Hematopoietic multipotent progenitor cell treated with erythropoietin and hydrocortisone succinate and interleukin-3 and kit ligand, for 8 days (in vitro differentiated cells): ENCODE measurements at regions not wholly inside any gene's neighbourhood (a gene's known extent, or its start where the extent isn't known, plus 50 kb on each side); places are given as distances from the start of the nearest gene placed in this dataset.

Source experiments
- DNase-seq: peaks from one replicate; pipeline ENCODE4 v3.0.0-alpha.2; 2015

- DNase-seq: no peak
These were observed 133.9 kb downstream of the ESM1 start for GRCh38 chr5:54851449-54851848.

DNA sequence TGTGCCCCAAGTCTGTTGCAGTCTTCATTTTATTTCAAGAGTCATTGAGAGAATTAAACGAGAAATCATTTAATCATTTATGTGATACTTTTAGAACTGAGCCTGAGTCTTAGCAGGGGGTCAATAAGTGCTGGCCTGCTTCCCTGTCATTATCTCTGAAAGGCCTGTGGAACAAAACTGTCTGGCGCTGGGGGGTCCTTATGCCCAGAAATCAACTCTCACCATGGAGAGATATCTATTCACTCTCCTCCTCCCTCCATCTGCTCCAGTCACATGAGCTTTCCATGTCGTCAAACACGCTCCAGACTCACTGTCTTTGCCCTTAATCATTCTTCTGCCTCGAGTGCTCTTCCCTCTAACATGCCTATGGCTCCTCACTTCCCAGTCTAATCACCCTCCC lies 136.8 kb downstream of the ESM1 start:
- DNase-seq: no peak

GRCh38 chr5:54845567-54845941 lies 139.8 kb downstream of the ESM1 start:
- DNase-seq: no peak

GRCh38 chr5:54844905-54845566 lies 140.4 kb downstream of the ESM1 start:
- DNase-seq: peak; percentile 52

GRCh38 chr5:54844266-54844665 lies 141.1 kb downstream of the ESM1 start:
- DNase-seq: no peak

DNA sequence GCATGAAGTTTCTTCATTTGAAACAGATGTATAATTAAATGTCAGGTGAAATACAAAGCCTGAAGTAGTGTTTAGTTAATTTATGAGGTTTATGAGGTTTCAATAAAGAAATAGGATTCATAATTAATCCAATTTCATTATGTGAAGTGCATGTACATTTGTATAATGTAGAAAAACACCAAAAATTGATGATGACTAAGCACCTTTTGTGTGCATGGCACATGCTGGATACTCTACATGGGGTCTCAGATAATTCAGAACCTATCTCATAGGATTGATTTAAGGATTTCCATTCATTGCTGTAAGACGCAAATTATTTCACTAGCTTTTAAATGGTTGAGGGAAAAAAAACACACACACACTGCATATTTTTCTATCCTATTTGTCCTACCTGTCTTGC lies 143.9 kb downstream of the ESM1 start:
- DNase-seq: no peak

DNA sequence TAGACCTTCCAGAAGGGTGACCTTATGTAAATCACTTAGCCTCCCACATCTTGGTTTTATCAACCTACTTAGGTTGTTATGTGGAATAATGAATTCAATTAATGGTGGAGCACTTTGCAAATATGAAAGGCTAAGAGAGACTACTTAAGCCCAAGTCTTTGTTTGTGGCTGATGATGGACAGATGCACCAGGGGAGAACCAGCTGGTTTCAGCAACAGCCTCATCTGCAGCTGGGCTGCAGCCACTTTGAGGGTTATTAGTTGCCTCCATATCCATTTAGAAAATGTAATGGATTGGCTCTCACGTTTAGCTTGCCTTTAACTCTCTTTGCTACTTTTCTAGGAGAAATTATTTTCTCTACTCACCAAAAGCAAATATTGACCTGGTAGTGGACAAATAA lies 146.6 kb downstream of the ESM1 start:
- DNase-seq: no peak

DNA sequence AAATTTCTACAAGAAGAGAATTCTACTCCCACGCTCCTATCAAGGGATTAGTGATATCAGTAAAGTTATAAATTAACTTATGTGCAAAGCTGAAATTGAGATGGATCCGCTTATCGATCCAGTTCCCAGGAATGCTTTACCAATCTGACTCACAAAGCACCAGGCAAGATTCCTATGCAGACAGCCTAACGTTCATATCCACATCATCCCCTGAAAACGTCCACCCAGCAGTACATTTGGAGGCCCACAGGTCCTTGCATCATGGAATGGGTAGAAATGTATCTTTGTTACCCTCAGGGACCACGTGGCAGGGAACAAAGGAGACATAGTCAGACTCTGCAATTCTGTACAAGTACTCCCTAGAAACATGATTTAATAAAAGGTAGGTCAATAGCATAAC lies 147.4 kb downstream of the ESM1 start:
- DNase-seq: no peak

DNA sequence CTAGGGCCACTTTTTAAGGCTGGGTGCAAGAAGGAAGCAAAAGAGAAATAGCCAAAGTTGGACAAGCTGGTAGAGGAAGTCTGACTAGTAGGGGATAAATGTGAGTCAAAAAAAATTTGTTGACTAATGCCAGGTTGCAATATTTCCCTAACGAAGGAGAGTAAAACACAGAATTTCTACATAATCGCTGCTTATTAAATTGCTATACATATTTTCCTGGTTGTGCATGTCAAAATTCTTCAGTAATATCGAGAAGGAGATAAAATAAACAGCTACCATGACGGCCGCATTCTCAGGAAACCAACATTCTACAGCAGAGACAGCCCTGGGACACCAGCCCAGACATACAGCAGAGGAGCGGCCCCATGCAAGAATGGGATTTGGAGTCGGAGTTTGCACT lies 148.3 kb downstream of the ESM1 start:
- DNase-seq: no peak

DNA sequence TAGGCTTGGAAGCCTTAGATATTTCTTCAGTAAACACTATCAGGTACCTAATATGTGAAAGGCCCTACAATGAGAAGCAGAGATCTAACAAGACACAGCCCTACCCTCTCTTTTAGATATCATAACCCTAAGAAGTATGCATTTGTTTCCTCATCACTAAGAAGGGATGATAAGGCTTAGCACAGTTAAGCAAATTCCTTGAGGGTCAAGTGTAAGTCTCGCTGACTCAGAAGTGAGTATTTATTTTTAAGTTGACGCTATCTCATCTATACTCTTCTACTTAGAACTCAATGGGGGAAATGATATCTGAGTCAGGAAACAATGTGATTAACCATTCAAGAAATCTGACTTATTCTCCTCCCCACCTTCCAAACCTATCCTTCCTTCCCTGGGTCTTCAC lies 149.7 kb downstream of the ESM1 start:
- DNase-seq: no peak

DNA sequence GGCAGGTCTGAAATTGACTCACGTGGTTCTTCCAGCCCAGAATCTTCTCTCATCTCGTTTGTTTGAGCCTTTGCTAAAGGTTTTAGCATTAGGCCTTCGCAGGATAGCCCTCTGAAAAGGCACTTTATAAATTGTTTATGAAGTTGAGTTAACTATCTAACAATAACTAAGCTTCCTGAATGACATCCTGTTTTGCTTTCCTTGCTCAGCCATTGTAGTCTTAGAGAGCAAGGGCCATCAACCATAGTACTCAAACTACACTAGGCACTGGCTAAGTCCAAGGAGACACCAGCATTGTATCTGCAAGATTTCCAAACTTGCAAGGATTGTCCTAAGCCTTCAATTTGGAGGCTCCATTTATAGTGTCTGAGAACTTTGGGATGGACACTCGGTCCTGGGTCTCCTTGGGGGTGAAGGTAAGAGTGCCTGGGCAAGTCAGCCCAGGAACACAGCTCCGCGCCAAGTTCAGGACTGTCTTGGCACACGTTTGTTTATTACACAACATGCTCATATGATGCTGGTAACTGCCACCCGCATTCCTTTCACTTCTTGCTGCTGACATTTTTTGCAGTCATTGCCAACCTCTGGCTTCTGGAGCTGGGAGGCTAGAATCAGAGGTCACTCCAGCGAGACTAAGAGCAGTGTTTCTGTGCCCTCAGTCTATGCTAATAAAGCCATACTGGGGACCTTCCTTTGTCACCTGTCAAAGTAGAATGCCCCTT lies 151.1 kb downstream of the ESM1 start:
- DNase-seq: no peak

DNA sequence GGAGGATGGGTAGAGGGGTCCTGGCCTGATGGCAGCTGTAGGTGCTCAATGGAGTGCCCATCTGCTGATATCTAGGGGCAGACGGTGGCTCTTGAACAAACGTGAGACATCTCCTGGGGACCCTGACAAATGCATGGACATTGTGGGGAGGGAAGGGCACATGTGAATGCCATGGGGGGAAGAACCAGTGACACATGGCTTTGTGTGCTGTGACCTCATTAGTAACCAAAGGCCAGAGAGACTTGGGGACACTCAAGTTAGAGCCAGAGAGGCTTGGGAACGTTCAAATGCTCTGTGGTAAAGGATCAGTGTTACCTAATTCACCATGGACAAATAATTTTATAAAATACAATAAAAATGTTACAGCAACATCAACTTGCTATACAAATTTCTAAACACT lies 151.8 kb downstream of the ESM1 start:
- no peak for DNase-seq

GRCh38 chr5:54832858-54833257 lies 152.5 kb downstream of the ESM1 start:
- DNase-seq: no peak

- DNase-seq: no peak
These were observed 153.3 kb downstream of the ESM1 start for GRCh38 chr5:54832045-54832444.

DNA sequence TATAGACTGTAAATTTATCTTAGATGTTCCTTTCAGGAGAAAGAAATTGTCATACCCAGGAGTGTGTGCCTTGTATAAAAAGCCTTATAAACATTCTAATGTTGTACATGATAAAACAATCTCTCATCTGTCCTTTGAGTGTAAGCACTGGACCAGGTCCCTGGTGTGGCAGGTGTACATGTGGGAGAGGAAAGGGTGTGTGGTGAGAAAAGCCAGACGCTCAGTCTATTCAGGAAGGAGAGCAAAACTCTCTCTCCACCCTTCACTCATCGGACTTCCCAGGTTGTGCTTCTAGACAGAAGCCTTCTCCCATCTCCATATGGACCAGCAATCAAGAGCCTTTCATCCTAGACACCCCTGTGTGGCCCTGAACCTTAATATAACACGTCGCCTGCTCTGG lies 154.2 kb downstream of the ESM1 start:
- no peak for DNase-seq

DNA sequence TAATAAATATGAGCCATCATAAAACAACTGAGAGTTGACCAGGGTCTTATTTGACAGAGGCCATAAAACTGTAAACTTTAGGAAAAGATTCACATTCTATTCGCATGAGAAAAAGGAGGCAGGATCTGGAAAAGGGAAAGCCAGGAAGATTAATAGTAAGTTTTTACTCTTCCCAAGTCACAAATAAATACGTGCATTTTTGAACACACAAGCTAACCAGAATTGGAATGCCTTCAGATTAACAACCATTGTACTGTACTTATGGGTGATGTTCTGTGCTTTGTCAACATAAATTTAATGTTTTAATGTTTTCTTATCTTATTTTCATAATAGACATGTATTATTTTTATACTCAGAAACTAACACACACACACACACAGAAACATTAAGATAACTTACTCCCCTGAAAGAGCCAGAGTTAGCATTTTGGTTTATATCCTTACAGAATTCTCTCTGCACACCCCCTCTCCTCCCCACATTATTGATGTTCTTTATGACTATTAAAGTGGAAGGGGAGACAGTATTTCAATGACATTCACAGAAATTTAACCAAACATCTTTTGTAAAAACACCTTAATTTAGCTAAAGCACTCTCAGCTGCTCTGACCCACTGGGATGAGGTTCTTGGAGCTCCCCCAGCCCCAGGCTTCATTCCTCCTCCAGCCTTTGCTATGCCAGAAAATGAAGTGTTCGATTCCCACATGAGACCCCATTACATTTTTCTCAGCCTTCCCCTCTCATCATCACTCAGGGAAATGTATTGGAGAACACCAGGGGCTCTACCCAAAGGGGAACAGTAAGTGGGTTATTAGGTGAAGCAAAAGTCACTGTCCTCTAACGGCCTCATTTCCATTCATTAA lies 155.5 kb downstream of the ESM1 start:
- no peak for DNase-seq

DNA sequence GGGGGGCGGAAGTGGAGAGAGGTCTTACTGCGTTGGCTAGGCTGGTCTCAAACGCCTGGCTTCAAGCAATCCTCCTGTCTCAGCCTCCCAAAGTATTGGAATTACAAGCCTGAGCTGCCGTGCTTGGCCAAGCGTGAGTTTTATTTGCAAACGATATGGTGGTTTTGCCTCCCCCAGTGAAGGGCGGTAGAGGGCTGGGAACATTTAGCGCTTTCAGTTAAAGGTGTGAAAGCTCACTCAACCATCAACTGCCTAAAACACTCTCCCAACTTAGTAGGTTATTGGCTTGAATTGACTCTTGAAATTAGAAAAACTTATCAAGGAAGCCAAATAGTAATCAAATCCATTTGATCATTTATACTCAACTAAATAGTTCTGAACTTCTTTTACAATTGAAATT lies 156.3 kb downstream of the ESM1 start:
- DNase-seq: no peak

- DNase-seq: no peak
These were observed 157.2 kb downstream of the ESM1 start for GRCh38 chr5:54828151-54828550.

DNA sequence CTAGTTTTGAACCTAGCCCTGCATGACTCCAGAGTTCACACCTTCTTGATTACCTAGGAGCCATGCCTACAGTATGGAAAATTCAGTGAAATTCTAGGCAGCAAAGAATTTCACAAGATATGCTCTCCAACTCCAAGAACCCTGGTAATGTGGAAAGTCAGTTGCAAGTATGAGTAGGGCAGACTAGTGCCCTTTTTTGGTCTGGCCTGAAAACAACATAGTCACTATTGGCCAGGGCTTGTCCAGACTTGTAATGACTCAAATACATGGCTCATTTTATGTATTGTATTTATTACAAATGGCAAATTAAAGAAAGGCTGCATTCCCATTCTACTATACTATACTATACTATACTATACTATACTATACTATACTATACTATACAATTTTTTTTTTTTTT lies 160.4 kb downstream of the ESM1 start:
- no peak for DNase-seq

GRCh38 chr5:54823006-54823405 lies 162.4 kb downstream of the ESM1 start:
- no peak for DNase-seq

GRCh38 chr5:54822324-54822687 lies 163.1 kb downstream of the ESM1 start:
- DNase-seq: no peak

DNA sequence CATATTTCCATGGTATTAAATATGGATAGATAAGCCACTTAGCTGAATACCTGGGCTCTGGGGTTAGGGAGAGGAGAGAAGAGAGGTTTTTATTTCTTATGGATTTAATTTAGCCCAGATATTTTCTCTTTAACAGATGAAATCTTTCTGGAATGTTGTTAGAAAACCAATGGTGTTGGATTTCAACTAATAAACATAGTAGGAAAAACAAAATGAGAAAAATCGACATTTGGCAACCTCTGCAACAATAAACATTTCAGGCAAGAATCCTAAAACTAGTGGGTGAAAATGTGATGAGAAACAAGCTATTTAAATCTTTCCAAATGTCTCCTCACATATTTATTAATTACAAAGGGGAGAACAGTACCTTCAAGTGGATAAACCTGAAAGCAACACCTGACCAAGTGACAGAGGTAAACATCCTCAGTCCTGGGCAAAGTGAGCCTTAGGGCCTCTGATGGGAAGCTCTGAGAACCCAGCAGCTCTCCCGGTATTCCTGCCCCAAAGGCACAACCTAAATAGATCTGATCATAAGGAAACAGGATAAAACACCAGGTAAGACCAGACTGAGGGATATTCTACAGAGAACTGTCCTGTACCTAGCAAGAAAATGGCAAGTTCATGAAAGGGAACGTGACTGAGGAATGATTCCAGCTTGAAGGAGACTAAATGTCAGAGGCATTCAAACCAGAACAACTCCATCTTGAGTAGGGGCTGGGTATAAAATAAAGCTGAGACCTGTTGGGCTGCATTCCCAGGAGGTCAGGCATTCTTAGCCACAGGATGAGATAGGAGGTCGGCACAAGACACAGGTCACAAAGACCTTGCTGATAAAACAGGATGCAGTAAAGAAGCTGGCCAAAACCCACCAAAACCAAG lies 163.7 kb downstream of the ESM1 start:
- no peak for DNase-seq
